Breast epithelium (tissue), 4 donors: ENCODE measurements at regions not wholly inside any gene's neighbourhood (a gene's known extent, or its start where the extent isn't known, plus 50 kb on each side); places are given as distances from the start of the nearest gene placed in this dataset.

Experiments
- DNase-seq, 2 donors: peaks; one replicate each; pipeline ENCODE4 v3.0.0-alpha.2; 2019; ENCODE audit warnings: low spot score in 2 of 2
- H3K27ac ChIP-seq, 2 donors: fragments of 200-600 bp; sonication (generic) in 1 of 2; one replicate each; pipeline ENCODE4 v1.5.1; 2016 to 2019; ENCODE audit warnings: mild to moderate bottlenecking in 1 of 2
- H3K27me3 ChIP-seq, 2 donors: fragments of 200-600 bp; sonication (generic) in 1 of 2; one replicate each; pipeline versions ENCODE4 v1.5.1 to v1.6.0; 2017 to 2019; ENCODE audit warnings: control low read depth in 1 of 2, mild to moderate bottlenecking in 1 of 2
- H3K36me3 ChIP-seq: fragments of 200-600 bp; one replicate; pipeline ENCODE4 v1.5.1; 2019
- H3K4me1 ChIP-seq, 2 donors: fragments of 200-600 bp; sonication (generic); one replicate each; pipeline ENCODE4 v1.5.1; 2016 to 2019; ENCODE audit warnings: control low read depth in 1 of 2
- H3K4me3 ChIP-seq, 3 donors: fragments of 200-600 bp; sonication (generic); 1 replicate in 2 of 3; 2 replicates in 1 of 3; pipeline ENCODE4 v1.5.1; 2016 to 2019; ENCODE audit warnings: mild to moderate bottlenecking in 3 of 3, moderate library complexity in 2 of 3
- H3K9me3 ChIP-seq, 2 donors: fragments of 200-600 bp; sonication (generic) in 1 of 2; one replicate each; pipeline ENCODE4 v1.5.1; 2016 to 2019; ENCODE audit warnings: control low read depth in 1 of 2
- CTCF ChIP-seq, 3 donors: fragments of 450-650 bp; IDR thresholded peaks; one replicate each; pipeline ENCODE4 v1.5.1; 2016 to 2017; ENCODE audit warnings: antibody characterized with exemption in 3 of 3, mild to moderate bottlenecking in 3 of 3, moderate library complexity in 3 of 3
- POLR2A ChIP-seq: fragments of 450-650 bp; IDR thresholded peaks from one replicate; pipeline ENCODE4 v1.6.1; 2016; ENCODE audit warnings: antibody characterized with exemption, mild to moderate bottlenecking, moderate library complexity
- POLR2AphosphoS5 ChIP-seq, 3 donors: sonication (generic); formaldehyde crosslinking; IDR thresholded peaks; one replicate each; pipeline ENCODE4 v1.6.1; 2017; ENCODE audit warnings: antibody characterized with exemption in 3 of 3
- intact Hi-C: fragments of 100-400 bp; cut with DNase I; formaldehyde crosslinking; loops from one replicate; pipeline ENCODE4 v1.15.1; 2023; ENCODE audit warnings: low total_unique reads

DNA sequence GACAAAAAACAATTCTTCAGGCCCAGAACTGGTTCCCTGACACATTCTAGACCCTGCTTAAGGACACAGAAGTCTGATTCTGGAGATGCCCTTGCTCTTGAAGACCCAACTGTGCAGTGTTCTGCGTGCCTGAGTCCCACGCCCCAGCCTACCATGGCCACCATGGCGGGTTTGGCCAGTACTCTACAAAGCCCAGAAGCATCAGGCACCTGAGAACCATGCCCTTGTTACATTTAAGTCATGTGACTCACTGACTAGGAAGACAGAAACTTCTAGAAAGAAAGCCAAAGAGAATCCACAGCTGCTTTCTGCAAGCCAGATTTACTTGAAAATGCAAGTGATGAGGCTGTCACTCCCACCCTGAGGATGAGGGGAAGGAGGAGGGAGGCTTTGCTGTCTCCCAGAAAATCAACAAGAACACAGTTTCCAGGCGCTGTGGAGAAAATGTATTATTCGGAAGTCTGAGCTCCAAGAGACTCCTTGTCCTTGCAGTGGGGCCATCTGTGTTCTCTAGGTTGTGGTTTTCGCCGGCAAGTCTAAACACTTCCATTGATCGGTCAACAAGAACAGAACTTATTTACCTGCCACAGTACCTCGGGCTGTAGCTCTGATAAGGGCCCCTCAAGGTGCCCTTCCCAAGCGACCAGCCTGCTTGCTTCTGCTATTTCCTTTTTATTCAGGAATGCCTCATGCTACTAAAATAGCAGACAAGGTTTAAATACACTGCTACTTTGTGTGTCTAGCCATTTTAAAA lies 81.3 kb upstream of the DMRT1 start:
- Histone ChIP-seq H3K27ac (no peak overlapping the region), H3K4me1 (no peaks in the 10 kb centered on the region), H3K4me3 (no peak overlapping the region), H3K9me3 (no peaks in the 10 kb centered on the region), H3K36me3 (no peaks in the 10 kb centered on the region), H3K27me3 (no peaks in the 10 kb centered on the region)
- no peak for TF ChIP-seq POLR2A
- no peak for TF ChIP-seq POLR2AphosphoS5 (IDR thresholded peaks at IDR 0.05)
- TF ChIP-seq CTCF (IDR thresholded peaks at IDR 0.05), result no peak
- no peak for DNase-seq
- intact Hi-C loops, result loop anchor here (10.0 kb wide), 1 partner anchor 65 kb away; no protein-coding TSS in a partner anchor

DNA sequence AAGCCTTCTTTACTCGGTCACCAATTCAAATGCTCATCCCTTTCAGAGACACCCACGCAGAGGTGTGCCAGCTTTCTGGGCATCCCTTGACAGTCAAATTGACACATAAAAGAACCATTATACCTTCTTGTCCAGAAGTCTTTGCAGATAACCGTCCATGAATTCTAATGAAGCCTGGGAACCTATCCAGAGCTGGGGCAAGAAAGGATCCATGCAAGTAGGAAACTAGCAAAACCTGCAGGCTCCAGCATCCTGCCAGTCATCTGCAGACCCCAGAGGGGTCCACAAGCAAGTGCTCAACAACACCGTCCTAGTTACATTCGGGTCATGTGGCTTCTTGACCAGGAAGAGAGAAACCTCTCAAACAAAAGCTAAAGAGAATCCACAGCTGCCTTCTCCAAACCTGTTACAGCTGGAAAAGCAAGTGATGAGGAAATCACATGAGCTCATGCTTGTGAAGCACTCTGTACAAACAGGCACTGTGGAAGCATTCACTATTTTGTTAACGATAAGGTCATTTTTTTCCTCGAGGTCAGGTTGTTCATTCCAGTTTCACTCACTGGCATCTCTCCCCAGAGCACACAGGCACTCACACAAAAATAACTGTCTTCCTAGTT lies 80.2 kb upstream of the DMRT1 start:
- TF ChIP-seq CTCF (IDR thresholded peaks at IDR 0.05), result no peak
- no peak for TF ChIP-seq POLR2AphosphoS5 (IDR thresholded peaks at IDR 0.05)
- TF ChIP-seq POLR2A, result no peak
- Histone ChIP-seq H3K4me3 (no peak overlapping the region), H3K36me3 (no peaks in the 10 kb centered on the region), H3K4me1 (no peaks in the 10 kb centered on the region), H3K27ac (peak overlapping the region in 1 of 2 donors; percentile 42), H3K27me3 (no peaks in the 10 kb centered on the region), H3K9me3 (no peaks in the 10 kb centered on the region)
- no peak for DNase-seq
- intact Hi-C loops, result no loop called here

DNA sequence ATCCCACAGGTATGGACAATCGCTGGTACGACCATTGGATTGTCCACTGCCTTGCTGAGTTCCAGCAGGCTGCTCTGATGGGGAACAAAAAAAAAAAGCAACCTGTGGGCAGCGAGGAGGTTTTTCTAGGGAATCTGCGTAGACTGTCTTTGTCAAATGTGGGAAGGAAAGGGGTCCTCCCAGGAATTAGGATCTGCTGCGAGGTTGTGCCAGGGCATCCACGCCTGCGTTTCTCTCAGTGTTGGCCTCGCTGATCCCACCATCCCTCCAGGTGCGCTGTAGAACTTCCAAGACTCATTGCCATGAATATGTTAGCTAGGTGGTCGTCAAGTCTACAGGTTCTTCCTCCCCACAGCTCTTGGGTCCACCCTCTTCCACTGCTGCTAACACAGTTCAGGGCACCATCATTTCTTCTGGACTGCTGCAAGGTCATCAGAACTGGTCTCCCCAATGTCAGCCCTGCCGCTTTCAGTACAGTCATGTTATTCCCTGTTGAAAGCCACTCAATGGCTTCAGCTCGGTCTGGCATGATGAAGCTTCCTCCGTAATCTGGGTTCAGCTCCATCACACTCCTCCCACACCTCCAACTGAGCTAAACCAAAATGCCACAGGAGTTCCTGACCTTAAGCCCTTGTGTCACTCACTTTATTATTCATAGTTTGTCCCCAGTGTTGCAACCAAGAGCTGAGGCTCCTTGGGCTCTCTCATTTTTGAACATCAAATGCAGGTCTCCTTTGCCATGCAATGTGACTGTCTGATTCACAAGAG lies 79.5 kb upstream of the DMRT1 start:
- no peaks in the 10 kb centered on the region for H3K27me3 ChIP-seq
- H3K9me3 ChIP-seq, result no peaks in the 10 kb centered on the region
- no peak for TF ChIP-seq CTCF (IDR thresholded peaks at IDR 0.05)
- TF ChIP-seq POLR2A, result no peak
- TF ChIP-seq POLR2AphosphoS5 (IDR thresholded peaks at IDR 0.05), result no peak
- no peaks in the 10 kb centered on the region for H3K4me1 ChIP-seq
- H3K27ac ChIP-seq, result no peak overlapping the region
- H3K36me3 ChIP-seq, result no peaks in the 10 kb centered on the region
- H3K4me3 ChIP-seq, result no peak overlapping the region
- DNase-seq, result no peak
- intact Hi-C loops, result no loop called here

DNA sequence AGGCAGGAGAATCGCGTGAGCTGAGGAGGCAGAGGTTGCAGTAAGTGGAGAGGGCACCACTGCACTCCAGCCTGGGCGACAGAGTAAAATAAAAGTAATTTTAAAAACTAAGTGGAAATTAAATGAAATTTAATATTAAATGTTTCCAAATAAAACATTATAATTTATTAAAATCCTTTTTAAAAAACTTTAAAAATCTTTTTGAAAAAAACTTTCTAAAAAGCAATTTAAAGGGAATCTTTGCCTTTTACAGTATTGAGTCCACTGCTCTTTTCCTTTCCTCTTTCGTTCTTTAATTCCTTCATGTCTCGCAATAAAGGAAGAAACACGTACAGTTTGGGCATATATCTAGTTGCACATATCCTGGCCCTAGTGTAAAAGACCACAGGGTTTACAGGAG lies 77.8 kb upstream of the DMRT1 start:
- no peaks in the 10 kb centered on the region for H3K36me3 ChIP-seq
- H3K4me1 ChIP-seq, result no peaks in the 10 kb centered on the region
- intact Hi-C loops, result loop anchor here (2.0 kb wide), 1 partner anchor 149 kb away; no protein-coding TSS in a partner anchor
- H3K27ac ChIP-seq, result no peak overlapping the region
- H3K4me3 ChIP-seq, result peak overlapping the region; percentile 7 to 41 (median 24)
- no peak for DNase-seq
- TF ChIP-seq POLR2AphosphoS5 (IDR thresholded peaks at IDR 0.05) (no peak), CTCF (IDR thresholded peaks at IDR 0.05) (no peak), POLR2A (no peak)
- no peaks in the 10 kb centered on the region for H3K27me3 ChIP-seq
- no peaks in the 10 kb centered on the region for H3K9me3 ChIP-seq
